LNCAP (cell line): ENCODE measurements at regions not wholly inside any gene's neighbourhood (a gene's known extent, or its start where the extent isn't known, plus 50 kb on each side); places are given as distances from the start of the nearest gene placed in this dataset.

Experiments
- TF ChIP-seq, protein P1 (sequence below): fragments of 450-650 bp; IDR thresholded peaks from 2 replicates; pipeline ENCODE4 v1.5.1; 2017; ENCODE audit warnings: mild to moderate bottlenecking

DNA sequence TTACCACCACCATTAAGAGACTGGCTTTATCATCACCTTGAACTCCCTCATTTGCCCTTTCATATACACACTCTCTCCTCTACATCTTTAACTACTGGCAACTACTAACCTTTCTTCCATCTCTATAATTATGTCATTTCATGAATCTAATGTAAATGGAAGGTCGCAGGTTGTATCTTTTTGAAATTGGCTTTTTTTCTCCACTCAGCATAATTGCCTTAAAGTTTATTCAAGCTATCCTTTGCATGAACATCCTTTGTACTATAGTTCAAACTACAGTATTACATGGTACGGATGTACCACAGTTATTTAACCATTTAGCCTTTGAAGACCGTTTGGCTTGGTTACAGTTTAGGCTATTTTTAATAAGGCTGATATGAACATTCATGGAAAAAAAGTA is 129.5 kb upstream of the ZNF804A start:
- TF ChIP-seq, protein P1, sequence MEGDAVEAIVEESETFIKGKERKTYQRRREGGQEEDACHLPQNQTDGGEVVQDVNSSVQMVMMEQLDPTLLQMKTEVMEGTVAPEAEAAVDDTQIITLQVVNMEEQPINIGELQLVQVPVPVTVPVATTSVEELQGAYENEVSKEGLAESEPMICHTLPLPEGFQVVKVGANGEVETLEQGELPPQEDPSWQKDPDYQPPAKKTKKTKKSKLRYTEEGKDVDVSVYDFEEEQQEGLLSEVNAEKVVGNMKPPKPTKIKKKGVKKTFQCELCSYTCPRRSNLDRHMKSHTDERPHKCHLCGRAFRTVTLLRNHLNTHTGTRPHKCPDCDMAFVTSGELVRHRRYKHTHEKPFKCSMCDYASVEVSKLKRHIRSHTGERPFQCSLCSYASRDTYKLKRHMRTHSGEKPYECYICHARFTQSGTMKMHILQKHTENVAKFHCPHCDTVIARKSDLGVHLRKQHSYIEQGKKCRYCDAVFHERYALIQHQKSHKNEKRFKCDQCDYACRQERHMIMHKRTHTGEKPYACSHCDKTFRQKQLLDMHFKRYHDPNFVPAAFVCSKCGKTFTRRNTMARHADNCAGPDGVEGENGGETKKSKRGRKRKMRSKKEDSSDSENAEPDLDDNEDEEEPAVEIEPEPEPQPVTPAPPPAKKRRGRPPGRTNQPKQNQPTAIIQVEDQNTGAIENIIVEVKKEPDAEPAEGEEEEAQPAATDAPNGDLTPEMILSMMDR = no peak

DNA sequence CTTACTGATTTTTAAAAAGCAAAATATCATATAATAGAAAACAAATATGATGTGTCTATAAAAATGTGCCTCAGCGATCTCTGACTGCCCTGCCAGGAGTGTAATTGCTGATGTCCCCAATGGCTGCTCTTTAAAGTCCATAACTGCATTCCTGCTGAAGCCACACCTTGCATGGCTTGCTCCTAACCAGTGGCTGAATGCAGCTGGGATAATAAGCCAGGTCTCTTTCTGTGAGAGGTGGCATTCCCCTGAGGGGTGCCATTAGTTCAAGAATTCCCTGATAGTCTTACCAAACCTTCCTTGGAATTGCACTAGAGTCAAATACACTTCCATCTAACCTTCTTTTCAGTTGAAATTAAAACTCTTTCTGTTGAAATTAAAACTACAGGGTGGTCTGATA is 125.8 kb upstream of the ZNF804A start:
- TF ChIP-seq, protein P1 = no peak

DNA sequence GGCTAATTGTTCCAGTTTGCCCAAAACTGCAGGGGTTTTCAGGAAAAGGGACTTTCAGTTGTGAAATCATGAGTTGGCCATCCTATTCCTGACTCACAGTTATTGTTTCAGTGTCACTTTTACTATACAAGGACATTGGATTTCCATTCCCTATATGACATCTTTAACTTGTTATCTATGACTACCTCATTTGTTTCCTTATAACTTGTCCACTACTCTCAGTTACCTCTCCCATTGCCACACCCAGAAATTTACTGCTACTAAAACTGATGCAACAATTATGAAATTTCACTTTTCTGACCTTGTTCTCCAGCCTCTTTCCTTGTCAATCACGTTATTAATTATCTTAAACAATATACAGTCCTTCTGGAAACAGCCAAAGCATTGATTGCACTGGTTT is 116.5 kb upstream of the ZNF804A start:
- TF ChIP-seq, protein P1 = no peak

DNA sequence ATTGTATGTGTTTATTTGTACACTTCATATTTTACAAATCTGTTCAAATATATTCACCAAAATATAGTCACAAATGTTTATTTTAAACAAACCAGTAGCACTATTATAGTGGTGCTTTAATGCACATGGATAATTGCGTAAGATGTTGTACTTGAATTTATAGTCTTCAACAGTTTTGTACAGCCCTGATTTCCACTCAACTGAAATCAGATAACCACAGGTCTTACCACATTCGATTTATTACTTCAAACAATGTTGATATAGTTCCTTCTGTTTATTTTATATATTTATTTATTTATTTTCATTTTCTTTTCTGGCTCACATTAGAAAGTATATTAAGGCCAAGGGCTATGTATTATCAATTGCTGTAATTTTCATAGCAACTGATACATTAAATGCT is 99.4 kb upstream of the ZNF804A start:
- TF ChIP-seq, protein P1 = no peak

DNA sequence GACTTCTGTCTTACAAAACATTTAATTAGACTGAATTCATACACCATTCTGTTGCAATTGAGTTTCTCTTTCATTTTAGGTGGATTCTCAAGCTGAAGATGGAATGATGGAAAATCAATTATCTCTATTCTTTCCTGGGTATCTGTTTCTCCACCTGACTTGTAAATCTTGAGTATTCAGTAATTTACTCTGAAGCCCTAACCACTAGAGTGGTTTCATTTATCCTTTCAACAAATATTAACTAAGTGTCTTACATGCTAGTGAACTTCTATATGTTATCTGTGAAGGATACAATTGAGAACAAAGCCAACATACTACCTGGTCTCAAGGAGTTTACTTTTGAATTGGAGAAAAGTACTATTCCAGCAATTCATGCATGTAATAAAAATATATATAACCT is 94.1 kb upstream of the ZNF804A start:
- TF ChIP-seq, protein P1 = no peak

DNA sequence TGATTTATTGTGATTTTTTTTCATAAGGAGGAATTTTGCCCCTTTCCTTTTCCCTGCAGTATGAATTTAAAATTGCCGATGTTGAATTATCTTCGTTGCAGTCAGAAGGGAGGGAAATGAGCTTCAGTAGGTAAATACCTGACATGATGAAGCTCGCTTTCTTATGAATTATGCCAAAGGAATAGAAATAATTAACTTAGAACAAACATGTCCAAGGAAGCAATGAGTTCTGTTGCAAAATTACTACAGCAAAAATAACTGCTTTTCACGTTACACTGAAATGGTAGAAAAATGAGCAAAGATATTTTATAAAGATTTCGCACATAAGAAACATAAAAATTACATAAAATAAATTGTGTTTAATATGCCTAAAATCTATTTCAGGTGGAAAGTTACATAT is 91.1 kb upstream of the ZNF804A start:
- TF ChIP-seq, protein P1 = no peak

DNA sequence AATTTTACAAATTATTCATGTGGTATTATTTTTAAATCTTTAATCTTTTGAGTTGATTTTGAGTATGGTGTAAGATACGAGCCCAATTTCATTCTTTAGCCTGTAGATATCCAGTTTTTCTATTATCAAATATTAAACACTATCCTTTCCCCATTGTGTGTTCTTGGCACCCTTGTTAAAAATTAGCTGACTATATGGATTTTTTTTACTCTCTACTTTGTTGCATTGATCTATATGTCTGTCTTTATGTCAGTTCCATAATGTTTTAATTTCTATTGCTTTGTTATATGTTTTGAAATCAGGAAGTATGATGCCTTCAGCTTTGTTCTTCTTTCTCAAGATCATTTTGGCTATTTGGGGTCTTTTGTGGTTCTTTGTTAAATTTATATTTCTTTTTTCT is 80.9 kb upstream of the ZNF804A start:
- TF ChIP-seq, protein P1 = no peak

DNA sequence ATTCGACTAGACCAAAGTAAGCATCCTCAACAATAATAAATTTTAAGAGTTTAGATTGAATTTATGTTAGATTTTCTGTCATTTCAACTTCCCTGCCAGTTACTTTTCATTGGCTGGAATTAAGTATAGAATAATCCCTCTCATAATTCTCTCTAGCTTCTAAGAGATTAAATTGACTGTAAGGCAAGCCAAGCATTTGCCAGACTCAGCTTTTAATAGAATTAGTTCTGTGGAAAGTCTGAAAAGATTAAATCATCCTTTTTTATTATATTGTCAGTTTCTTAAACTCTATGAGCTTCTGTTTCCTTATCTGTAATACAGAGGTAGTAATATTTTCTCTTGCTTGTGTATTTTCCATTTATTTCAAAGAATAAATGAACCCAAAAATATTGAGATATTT is 77.9 kb upstream of the ZNF804A start:
- TF ChIP-seq, protein P1 = no peak
